GM21619 (cell line): ENCODE measurements at regions not wholly inside any gene's neighbourhood (a gene's known extent, or its start where the extent isn't known, plus 50 kb on each side); places are given as distances from the start of the nearest gene placed in this dataset.

Experiments used
- ATAC-seq: cut with Tn5 transposase; IDR thresholded peaks from one replicate; pipeline ENCODE4 v1.9.1; 2021; ENCODE audit not compliant: unreplicated experiment

- no peak for ATAC-seq
Measured at GRCh38 chr20:4521170-4521968, 164.9 kb upstream of the PRNP start.

GRCh38 chr20:4519534-4519933 lies 166.7 kb upstream of the PRNP start:
- no peak for ATAC-seq

GRCh38 chr20:4516876-4517275 lies 169.4 kb upstream of the PRNP start:
- ATAC-seq: no peak

- ATAC-seq: no peak
Measured at GRCh38 chr20:4513720-4514119, 172.5 kb upstream of the PRNP start.

- no peak for ATAC-seq
Measured at GRCh38 chr20:4512891-4513550, 173.2 kb upstream of the PRNP start.

GRCh38 chr20:4511776-4512175 lies 174.5 kb upstream of the PRNP start:
- no peak for ATAC-seq

- ATAC-seq: no peak
Measured at GRCh38 chr20:4509825-4510522, 176.3 kb upstream of the PRNP start.

- no peak for ATAC-seq
Measured at GRCh38 chr20:4508773-4509172, 177.5 kb upstream of the PRNP start.

- no peak for ATAC-seq
Measured at GRCh38 chr20:4507288-4507719, 179.0 kb upstream of the PRNP start.

- ATAC-seq: no peak
Measured at GRCh38 chr20:4504814-4505213, 181.4 kb upstream of the PRNP start.

GRCh38 chr20:4502756-4503155 lies 183.5 kb upstream of the PRNP start:
- no peak for ATAC-seq

- no peak for ATAC-seq
Measured at GRCh38 chr20:4493386-4493785, 192.9 kb upstream of the PRNP start.

GRCh38 chr20:4491643-4492042 lies 194.6 kb upstream of the PRNP start:
- no peak for ATAC-seq

- no peak for ATAC-seq
Measured at GRCh38 chr20:4490606-4491280, 195.5 kb upstream of the PRNP start.

- no peak for ATAC-seq
Measured at GRCh38 chr20:4490045-4490444, 196.2 kb upstream of the PRNP start.

- ATAC-seq: no peak
Measured at GRCh38 chr20:4488407-4489339, 197.6 kb upstream of the PRNP start.

GRCh38 chr20:4484379-4484997 lies 201.8 kb upstream of the PRNP start:
- ATAC-seq: no peak

GRCh38 chr20:4483961-4484360 lies 202.3 kb upstream of the PRNP start:
- no peak for ATAC-seq

GRCh38 chr20:4483486-4483885 lies 202.8 kb upstream of the PRNP start:
- no peak for ATAC-seq

- ATAC-seq: no peak
Measured at GRCh38 chr20:4480104-4480503, 206.2 kb upstream of the PRNP start.
